Activated CD4-positive, alpha-beta memory T cell treated with anti-CD3 and anti-CD28 coated beads for 36 hours (primary cell): ENCODE measurements at regions not wholly inside any gene's neighbourhood (a gene's known extent, or its start where the extent isn't known, plus 50 kb on each side); places are given as distances from the start of the nearest gene placed in this dataset.
"Not testable (repeated sequence)": the region's sequence is repeated elsewhere in the genome, so short reads cannot be mapped to it uniquely, and the experiment has no call there.

ENCODE experiments used
- CTCF ChIA-PET: fragments of 350-600 bp; sonication (Branson Sonifier 250); formaldehyde crosslinking; loops from one replicate; lab custom pipeline; 2021; ENCODE audit warnings: antibody characterized with exemption, inconsistent platforms; lab: Charles Lee
- POLR2A ChIA-PET: fragments of 350-600 bp; sonication (Branson Sonifier 250); formaldehyde crosslinking; loops from one replicate; lab custom pipeline; 2021; ENCODE audit warnings: antibody characterized with exemption; lab: Charles Lee
- DNase-seq: peaks from one replicate; pipeline ENCODE4 v3.0.0-alpha.2; 2020
- H3K27ac Mint-ChIP-seq: one replicate; pipeline ENCODE4 v1.8.0; 2021; ENCODE audit warnings: mixed read lengths
- H3K27me3 Mint-ChIP-seq: one replicate; pipeline ENCODE4 v1.8.0; 2021; ENCODE audit warnings: mixed read lengths
- H3K36me3 Mint-ChIP-seq: one replicate; pipeline ENCODE4 v1.8.0; 2021; ENCODE audit warnings: mixed read lengths
- H3K4me1 Mint-ChIP-seq: one replicate; pipeline ENCODE4 v1.8.0; 2021; ENCODE audit warnings: low read depth, mixed read lengths
- H3K4me3 Mint-ChIP-seq: one replicate; pipeline ENCODE4 v1.8.0; 2021; ENCODE audit warnings: mild to moderate bottlenecking, mixed read lengths
- H3K9me3 Mint-ChIP-seq: one replicate; pipeline ENCODE4 v1.8.0; 2021; ENCODE audit warnings: mixed read lengths
- intact Hi-C: fragments of 100-400 bp; cut with micrococcal nuclease; formaldehyde crosslinking; loops from one replicate; pipeline ENCODE4 v1.15.1; 2023

GRCh38 chr7:68250143-68250542, 1253.5 kb downstream of the TYW1 start:
- Mint-ChIP-seq H3K4me1 (no peaks in the 10 kb centered on the region), H3K9me3 (peaks cover 38% of the 10 kb centered on the region), H3K27ac (no peak overlapping the region), H3K36me3 (no peaks in the 10 kb centered on the region), H3K4me3 (no peak overlapping the region), H3K27me3 (no peaks in the 10 kb centered on the region)
- intact Hi-C loops, result no loop called here
- ChIA-PET CTCF (no interaction called here), POLR2A (no interaction called here)
- no peak for DNase-seq

- H3K27me3 Mint-ChIP-seq, POLR2A ChIA-PET, H3K4me1 Mint-ChIP-seq, DNase-seq, H3K4me3 Mint-ChIP-seq, CTCF ChIA-PET, intact Hi-C loops, H3K36me3 Mint-ChIP-seq, H3K27ac Mint-ChIP-seq: not testable (repeated sequence)
- peaks cover 23% of the 10 kb centered on the region for H3K9me3 Mint-ChIP-seq
These were observed 1258.2 kb downstream of the TYW1 start for GRCh38 chr7:68254815-68255214.

DNA sequence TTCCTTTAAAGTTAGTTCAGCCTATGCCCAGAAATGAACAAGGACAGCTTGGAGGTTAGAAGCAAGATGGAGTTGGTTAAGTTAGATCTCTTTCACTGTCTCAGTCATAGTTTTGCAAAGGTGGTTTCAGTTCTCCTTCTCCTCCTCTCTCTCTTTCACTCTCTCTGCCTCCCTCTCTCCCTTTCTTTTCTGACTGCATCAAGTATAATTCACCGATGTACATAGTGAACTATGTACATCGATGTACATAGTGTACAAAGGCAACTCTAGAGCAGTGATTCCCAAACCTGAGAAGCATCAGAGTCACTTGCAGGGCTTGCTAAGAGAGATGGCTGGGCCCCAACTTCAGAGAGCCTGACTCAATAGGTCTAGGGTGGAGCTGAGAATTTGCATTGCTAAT, 1259.7 kb downstream of the TYW1 start:
- Mint-ChIP-seq H3K4me3 (no peak overlapping the region), H3K4me1 (no peaks in the 10 kb centered on the region), H3K9me3 (peaks cover 21% of the 10 kb centered on the region), H3K27me3 (no peaks in the 10 kb centered on the region), H3K27ac (no peak overlapping the region), H3K36me3 (no peaks in the 10 kb centered on the region)
- ChIA-PET POLR2A (no interaction called here), CTCF (interaction anchor here (0.6 kb wide), 1 partner anchor 1201 kb away, joined by 3 read pairs; no protein-coding TSS in a partner anchor)
- intact Hi-C loops, result no loop called here
- no peak for DNase-seq

DNA sequence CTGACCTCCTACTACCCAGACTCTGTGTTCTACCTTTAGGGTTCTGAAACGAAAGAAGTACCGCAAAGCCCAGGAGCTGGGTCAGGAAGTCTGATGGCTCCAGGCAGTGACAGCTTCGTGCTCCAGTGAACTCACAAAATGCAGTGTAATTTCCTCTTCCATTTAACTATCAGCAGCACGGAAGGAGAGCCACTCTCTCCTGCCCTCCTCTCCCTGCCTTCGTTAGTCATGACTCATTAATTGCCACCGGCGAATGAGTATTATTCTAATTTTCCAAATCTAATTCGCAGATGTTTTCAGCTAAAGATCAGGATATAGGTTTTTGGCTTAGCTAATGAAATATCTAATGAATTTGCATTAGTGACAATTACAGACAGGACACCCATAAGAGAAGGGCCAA, 1262.0 kb downstream of the TYW1 start:
- Mint-ChIP-seq H3K4me3 (no peak overlapping the region), H3K27me3 (no peaks in the 10 kb centered on the region), H3K36me3 (no peaks in the 10 kb centered on the region), H3K27ac (no peak overlapping the region), H3K4me1 (no peaks in the 10 kb centered on the region), H3K9me3 (peaks cover 16% of the 10 kb centered on the region)
- CTCF ChIA-PET, result no interaction called here
- intact Hi-C loops, result no loop called here
- no peak for DNase-seq
- POLR2A ChIA-PET, result no interaction called here

GRCh38 chr7:68265258-68265657, 1268.6 kb downstream of the TYW1 start:
- ChIA-PET POLR2A (no interaction called here), CTCF (no interaction called here)
- H3K27me3 Mint-ChIP-seq, result no peaks in the 10 kb centered on the region
- DNase-seq, result no peak
- H3K4me3 Mint-ChIP-seq, result no peak overlapping the region
- no peaks in the 10 kb centered on the region for H3K36me3 Mint-ChIP-seq
- intact Hi-C loops, result no loop called here
- H3K4me1 Mint-ChIP-seq, result no peaks in the 10 kb centered on the region
- H3K27ac Mint-ChIP-seq, result no peak overlapping the region
- peaks cover 37% of the 10 kb centered on the region for H3K9me3 Mint-ChIP-seq

DNA sequence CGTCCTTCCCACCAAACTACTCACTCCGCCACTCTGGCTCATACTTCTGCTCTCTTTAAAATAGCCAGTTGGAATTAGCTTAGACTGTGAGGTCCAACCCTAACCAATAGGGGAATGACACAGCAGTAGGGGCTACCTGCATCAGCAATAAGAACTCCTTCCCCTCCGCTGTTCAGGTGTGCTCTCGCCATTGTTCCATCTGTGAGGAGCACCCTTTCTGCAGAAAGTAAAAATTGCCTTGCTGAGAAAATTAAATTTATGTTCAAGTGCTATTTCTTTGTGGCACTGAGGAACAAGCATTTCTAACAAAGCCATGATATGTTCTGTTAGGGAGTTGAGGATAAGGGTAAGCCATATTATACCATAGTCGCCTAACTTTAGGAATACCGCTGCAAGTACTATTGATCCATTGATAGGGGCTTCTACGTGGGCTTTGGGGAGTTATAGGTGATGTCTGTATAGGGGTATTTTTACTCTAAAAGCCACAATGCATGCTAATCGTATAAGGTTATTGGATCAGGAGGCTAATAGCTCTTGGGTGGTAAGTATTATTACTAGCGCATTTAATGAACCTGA, 1269.5 kb downstream of the TYW1 start:
- no peaks in the 10 kb centered on the region for H3K36me3 Mint-ChIP-seq
- no peak overlapping the region for H3K27ac Mint-ChIP-seq
- intact Hi-C loops, result no loop called here
- H3K4me3 Mint-ChIP-seq, result no peak overlapping the region
- no peak for DNase-seq
- H3K9me3 Mint-ChIP-seq, result peaks cover 35% of the 10 kb centered on the region
- ChIA-PET CTCF (no interaction called here), POLR2A (no interaction called here)
- H3K27me3 Mint-ChIP-seq, result no peaks in the 10 kb centered on the region
- H3K4me1 Mint-ChIP-seq, result no peaks in the 10 kb centered on the region

DNA sequence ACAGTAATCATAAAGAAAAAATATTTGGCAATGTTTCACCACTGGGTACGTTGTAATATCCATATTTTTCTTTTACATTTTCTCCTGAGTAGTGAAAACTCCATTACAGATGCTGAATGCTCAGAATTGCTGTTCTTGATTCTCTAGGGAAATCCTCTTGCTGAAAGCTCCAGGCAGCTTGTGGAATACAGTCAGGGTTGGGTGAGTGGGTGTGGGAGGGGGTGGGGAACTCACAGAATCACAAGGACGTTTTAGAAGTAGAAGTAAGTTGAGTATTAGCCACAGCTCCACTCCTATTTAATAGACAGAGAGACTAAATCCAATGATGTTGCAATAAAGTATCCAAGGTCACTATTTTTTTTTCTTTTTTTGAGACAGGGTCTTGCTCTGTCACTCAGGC, 1270.9 kb downstream of the TYW1 start:
- Mint-ChIP-seq H3K36me3 (no peaks in the 10 kb centered on the region), H3K4me3 (no peak overlapping the region), H3K27ac (no peak overlapping the region), H3K9me3 (peaks cover 36% of the 10 kb centered on the region), H3K27me3 (no peaks in the 10 kb centered on the region), H3K4me1 (no peaks in the 10 kb centered on the region)
- CTCF ChIA-PET, result no interaction called here
- POLR2A ChIA-PET, result no interaction called here
- DNase-seq, result no peak
- intact Hi-C loops, result no loop called here

DNA sequence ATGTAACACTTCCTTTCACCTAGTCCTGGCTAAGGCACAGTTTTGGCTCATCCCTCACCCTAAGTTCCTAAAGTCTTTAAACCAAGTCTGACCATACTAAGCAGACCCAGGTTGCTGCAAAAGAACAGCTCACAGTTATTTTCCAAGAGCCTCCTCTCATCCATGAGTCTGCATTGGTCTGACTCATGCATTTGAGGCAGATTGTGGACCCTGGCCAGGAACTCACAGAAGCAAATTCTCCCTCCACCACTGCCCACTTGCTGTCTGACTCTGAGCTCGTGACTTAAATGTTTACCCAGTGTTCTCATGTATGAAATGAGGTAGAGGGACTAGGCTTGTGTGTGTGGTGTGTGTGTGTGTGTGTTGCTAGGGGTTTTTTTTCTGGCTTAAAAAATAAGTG, 1272.8 kb downstream of the TYW1 start:
- Mint-ChIP-seq H3K4me3 (no peak overlapping the region), H3K27me3 (no peaks in the 10 kb centered on the region), H3K36me3 (no peaks in the 10 kb centered on the region), H3K27ac (no peak overlapping the region), H3K9me3 (peaks cover 31% of the 10 kb centered on the region), H3K4me1 (no peaks in the 10 kb centered on the region)
- DNase-seq, result no peak
- ChIA-PET POLR2A (no interaction called here), CTCF (no interaction called here)
- intact Hi-C loops, result no loop called here

DNA sequence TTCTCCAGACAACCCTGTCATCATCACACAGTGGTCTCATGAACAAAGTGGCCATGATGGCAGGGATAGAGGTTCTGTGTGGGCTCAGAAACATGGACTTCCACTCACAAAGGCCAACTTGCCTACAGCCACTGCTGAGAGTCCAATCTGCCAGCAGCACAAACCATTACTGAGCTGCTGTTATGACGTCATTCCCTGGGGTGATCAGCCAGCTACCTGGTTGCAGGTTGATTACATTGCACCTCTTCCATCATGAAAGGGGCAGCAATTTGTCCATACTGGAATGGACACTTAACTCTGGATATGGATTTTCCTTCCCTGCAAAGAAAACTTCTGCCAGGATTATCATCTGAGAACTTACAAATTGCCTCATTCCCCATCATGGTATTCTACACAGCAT, 1275.9 kb downstream of the TYW1 start:
- intact Hi-C loops, result no loop called here
- ChIA-PET POLR2A (no interaction called here), CTCF (no interaction called here)
- Mint-ChIP-seq H3K27me3 (no peaks in the 10 kb centered on the region), H3K9me3 (peaks cover 8% of the 10 kb centered on the region), H3K4me1 (no peaks in the 10 kb centered on the region), H3K27ac (no peak overlapping the region), H3K4me3 (no peak overlapping the region), H3K36me3 (no peaks in the 10 kb centered on the region)
- DNase-seq, result no peak

DNA sequence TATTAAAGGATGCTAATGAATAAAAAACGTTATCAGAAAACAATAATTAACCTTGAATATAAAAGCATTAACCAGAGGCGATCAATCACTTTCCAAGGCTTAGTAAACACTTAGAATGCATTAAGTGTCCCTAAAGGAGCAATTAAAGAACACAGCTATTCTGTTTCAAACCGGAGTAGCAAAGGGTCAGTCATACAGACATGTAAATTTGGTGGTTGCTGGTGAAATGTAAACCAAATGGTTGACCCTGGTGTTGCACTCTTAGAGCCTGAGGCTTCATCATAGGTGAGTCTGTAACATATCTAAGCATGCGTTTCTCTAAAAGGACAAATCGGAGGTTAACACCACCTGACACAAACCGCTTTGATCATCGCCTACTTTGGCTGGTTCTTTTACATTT, 1280.1 kb downstream of the TYW1 start:
- Mint-ChIP-seq H3K9me3 (peaks cover 7% of the 10 kb centered on the region), H3K27me3 (no peaks in the 10 kb centered on the region), H3K4me1 (no peaks in the 10 kb centered on the region), H3K36me3 (no peaks in the 10 kb centered on the region), H3K4me3 (no peak overlapping the region), H3K27ac (no peak overlapping the region)
- ChIA-PET POLR2A (no interaction called here), CTCF (no interaction called here)
- intact Hi-C loops, result no loop called here
- no peak for DNase-seq

GRCh38 chr7:68279827-68280400, 1283.3 kb downstream of the TYW1 start:
- POLR2A ChIA-PET, result no interaction called here
- Mint-ChIP-seq H3K27ac (no peak overlapping the region), H3K9me3 (peaks cover 18% of the 10 kb centered on the region), H3K4me1 (no peaks in the 10 kb centered on the region), H3K36me3 (no peaks in the 10 kb centered on the region), H3K27me3 (no peaks in the 10 kb centered on the region), H3K4me3 (no peak overlapping the region)
- intact Hi-C loops, result no loop called here
- CTCF ChIA-PET, result no interaction called here
- DNase-seq, result no peak

- no peaks in the 10 kb centered on the region for H3K4me1 Mint-ChIP-seq
- DNase-seq, result no peak
- H3K36me3 Mint-ChIP-seq, result no peaks in the 10 kb centered on the region
- no peak overlapping the region for H3K27ac Mint-ChIP-seq
- no peak overlapping the region for H3K4me3 Mint-ChIP-seq
- H3K27me3 Mint-ChIP-seq, result no peaks in the 10 kb centered on the region
- H3K9me3 Mint-ChIP-seq, result peaks cover 24% of the 10 kb centered on the region
- CTCF ChIA-PET, result no interaction called here
- POLR2A ChIA-PET, result no interaction called here
- intact Hi-C loops, result no loop called here
These were observed 1284.3 kb downstream of the TYW1 start for GRCh38 chr7:68280931-68281330.

DNA sequence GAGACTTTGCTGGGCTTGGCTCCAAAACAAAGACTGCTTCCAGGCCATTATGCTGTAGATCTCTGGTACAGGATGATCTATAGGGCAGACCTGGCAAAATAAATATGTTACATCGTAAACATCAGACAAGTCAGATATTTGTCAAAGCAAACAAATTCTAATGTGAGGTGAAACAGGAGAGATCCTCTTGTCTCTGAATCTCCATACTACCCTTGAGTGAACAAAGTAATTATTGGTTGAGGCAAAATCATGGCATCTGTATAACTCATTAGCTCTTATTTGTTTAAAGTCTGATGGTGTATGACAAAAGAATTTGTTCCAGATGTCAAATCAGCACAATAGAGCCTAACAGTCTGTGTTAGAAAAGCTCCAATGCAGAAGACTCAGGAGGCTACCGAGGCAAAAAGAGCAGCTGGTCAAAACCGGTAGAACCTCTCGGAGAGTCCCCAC, 1291.5 kb downstream of the TYW1 start:
- ChIA-PET POLR2A (no interaction called here), CTCF (no interaction called here)
- Mint-ChIP-seq H3K4me1 (no peaks in the 10 kb centered on the region), H3K9me3 (peaks cover 47% of the 10 kb centered on the region), H3K36me3 (no peaks in the 10 kb centered on the region), H3K27me3 (no peaks in the 10 kb centered on the region), H3K4me3 (no peak overlapping the region), H3K27ac (no peak overlapping the region)
- no peak for DNase-seq
- intact Hi-C loops, result no loop called here
